Sigmoid colon (tissue), 4 donors: ENCODE measurements at regions not wholly inside any gene's neighbourhood (a gene's known extent, or its start where the extent isn't known, plus 50 kb on each side); places are given as distances from the start of the nearest gene placed in this dataset.

Experiments
- POLR2A ChIP-seq, 2 donors: fragments of 450-650 bp; IDR thresholded peaks; one replicate each; pipeline ENCODE4 v1.6.1; 2016; ENCODE audit warnings: antibody characterized with exemption in 2 of 2, mild to moderate bottlenecking in 2 of 2, moderate library complexity in 2 of 2
- POLR2AphosphoS5 ChIP-seq, 4 donors: sonication (generic); formaldehyde crosslinking; IDR thresholded peaks; one replicate each; pipeline ENCODE4 v1.6.1; 2017; ENCODE audit warnings: antibody characterized with exemption in 4 of 4
- TF ChIP-seq, protein P1 (sequence below), 4 experiments: fragments of 450-650 bp in 3 of 4; fragments of 200-600 bp in 1 of 4; IDR thresholded peaks; one replicate each; pipeline ENCODE4 v1.5.1; 2016 to 2019; ENCODE audit warnings: antibody characterized with exemption in 4 of 4, mild to moderate bottlenecking in 3 of 4, moderate library complexity in 2 of 4

DNA sequence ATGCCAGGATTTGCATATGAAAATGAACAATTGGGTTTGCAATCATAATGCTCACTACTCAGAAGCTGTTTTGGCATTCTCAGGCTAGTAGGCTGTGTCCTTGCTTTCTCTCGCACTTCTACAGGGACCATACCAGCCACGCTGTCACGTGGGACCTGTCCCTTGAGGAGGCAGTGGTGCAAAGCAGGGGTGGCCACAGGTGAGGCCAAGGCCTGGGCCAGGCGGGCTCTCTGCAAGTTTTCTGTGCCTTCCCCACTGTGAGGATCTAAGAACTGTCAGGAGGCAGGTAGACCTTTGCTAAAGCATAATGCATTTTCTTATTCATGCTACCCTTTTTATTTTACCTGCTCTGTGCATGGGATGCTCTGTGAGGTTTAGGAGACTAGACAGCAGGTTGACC is 89.4 kb upstream of the IRS2 start:
- TF ChIP-seq, protein P1, sequence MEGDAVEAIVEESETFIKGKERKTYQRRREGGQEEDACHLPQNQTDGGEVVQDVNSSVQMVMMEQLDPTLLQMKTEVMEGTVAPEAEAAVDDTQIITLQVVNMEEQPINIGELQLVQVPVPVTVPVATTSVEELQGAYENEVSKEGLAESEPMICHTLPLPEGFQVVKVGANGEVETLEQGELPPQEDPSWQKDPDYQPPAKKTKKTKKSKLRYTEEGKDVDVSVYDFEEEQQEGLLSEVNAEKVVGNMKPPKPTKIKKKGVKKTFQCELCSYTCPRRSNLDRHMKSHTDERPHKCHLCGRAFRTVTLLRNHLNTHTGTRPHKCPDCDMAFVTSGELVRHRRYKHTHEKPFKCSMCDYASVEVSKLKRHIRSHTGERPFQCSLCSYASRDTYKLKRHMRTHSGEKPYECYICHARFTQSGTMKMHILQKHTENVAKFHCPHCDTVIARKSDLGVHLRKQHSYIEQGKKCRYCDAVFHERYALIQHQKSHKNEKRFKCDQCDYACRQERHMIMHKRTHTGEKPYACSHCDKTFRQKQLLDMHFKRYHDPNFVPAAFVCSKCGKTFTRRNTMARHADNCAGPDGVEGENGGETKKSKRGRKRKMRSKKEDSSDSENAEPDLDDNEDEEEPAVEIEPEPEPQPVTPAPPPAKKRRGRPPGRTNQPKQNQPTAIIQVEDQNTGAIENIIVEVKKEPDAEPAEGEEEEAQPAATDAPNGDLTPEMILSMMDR (IDR thresholded peaks at IDR 0.05): no peak
- TF ChIP-seq POLR2A (IDR thresholded peaks at IDR 0.05) (no peak), POLR2AphosphoS5 (IDR thresholded peaks at IDR 0.05) (no peak)
